Breast epithelium (tissue), 4 donors: ENCODE measurements at regions not wholly inside any gene's neighbourhood (a gene's known extent, or its start where the extent isn't known, plus 50 kb on each side); places are given as distances from the start of the nearest gene placed in this dataset.

Source experiments
- DNase-seq, 2 donors: peaks; one replicate each; pipeline ENCODE4 v3.0.0-alpha.2; 2019; ENCODE audit warnings: low spot score in 2 of 2
- H3K27ac ChIP-seq, 2 donors: fragments of 200-600 bp; sonication (generic) in 1 of 2; one replicate each; pipeline ENCODE4 v1.5.1; 2016 to 2019; ENCODE audit warnings: mild to moderate bottlenecking in 1 of 2
- H3K27me3 ChIP-seq, 2 donors: fragments of 200-600 bp; sonication (generic) in 1 of 2; one replicate each; pipeline versions ENCODE4 v1.5.1 to v1.6.0; 2017 to 2019; ENCODE audit warnings: control low read depth in 1 of 2, mild to moderate bottlenecking in 1 of 2
- H3K36me3 ChIP-seq: fragments of 200-600 bp; one replicate; pipeline ENCODE4 v1.5.1; 2019
- H3K4me1 ChIP-seq, 2 donors: fragments of 200-600 bp; sonication (generic); one replicate each; pipeline ENCODE4 v1.5.1; 2016 to 2019; ENCODE audit warnings: control low read depth in 1 of 2
- H3K4me3 ChIP-seq, 3 donors: fragments of 200-600 bp; sonication (generic); 1 replicate in 2 of 3; 2 replicates in 1 of 3; pipeline ENCODE4 v1.5.1; 2016 to 2019; ENCODE audit warnings: mild to moderate bottlenecking in 3 of 3, moderate library complexity in 2 of 3
- H3K9me3 ChIP-seq, 2 donors: fragments of 200-600 bp; sonication (generic) in 1 of 2; one replicate each; pipeline ENCODE4 v1.5.1; 2016 to 2019; ENCODE audit warnings: control low read depth in 1 of 2
- POLR2A ChIP-seq: fragments of 450-650 bp; IDR thresholded peaks from one replicate; pipeline ENCODE4 v1.6.1; 2016; ENCODE audit warnings: antibody characterized with exemption, mild to moderate bottlenecking, moderate library complexity
- POLR2AphosphoS5 ChIP-seq, 3 donors: sonication (generic); formaldehyde crosslinking; IDR thresholded peaks; one replicate each; pipeline ENCODE4 v1.6.1; 2017; ENCODE audit warnings: antibody characterized with exemption in 3 of 3
- intact Hi-C: fragments of 100-400 bp; cut with DNase I; formaldehyde crosslinking; loops from one replicate; pipeline ENCODE4 v1.15.1; 2023; ENCODE audit warnings: low total_unique reads
- TF ChIP-seq, protein P1 (sequence below), 3 donors: fragments of 450-650 bp; IDR thresholded peaks; one replicate each; pipeline ENCODE4 v1.5.1; 2016 to 2017; ENCODE audit warnings: antibody characterized with exemption in 3 of 3, mild to moderate bottlenecking in 3 of 3, moderate library complexity in 3 of 3

DNA sequence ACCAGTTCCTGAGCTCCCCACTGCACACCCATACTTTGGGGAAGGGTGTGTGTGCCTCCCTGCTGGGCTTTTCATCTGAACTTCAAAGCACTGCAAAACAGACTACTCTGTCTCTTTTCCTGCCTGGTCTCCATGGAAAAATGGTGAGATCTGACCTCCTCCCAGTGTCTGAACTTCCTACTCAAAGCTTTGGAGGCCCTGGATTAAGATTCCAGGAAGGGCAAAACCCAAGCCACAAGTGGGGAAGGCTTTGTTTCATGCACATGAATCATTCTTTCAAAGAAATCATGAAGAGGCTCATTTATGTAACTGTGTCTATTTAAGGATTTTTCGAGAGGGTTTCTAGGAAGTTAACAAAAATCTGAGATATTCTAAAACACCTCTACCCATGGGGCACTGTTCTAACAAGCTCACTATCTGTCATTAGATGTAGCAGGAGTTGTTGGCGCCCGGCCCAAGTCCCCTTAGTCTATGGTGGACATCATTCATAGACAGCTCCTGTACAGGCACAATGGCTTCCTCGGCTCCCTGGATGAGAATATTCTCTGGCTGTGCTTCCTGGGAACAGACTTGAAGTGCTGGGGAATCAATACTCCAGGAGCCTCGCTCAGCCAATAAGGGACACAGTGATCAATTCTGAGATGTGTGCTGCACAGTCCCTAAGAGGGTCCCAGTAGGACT lies 224.0 kb downstream of the KTN1 start:
- Histone ChIP-seq H3K27me3 (no peaks in the 10 kb centered on the region), H3K4me1 (peaks cover 0 to 7% of the 10 kb centered on the region in 2 donors), H3K4me3 (no peak overlapping the region), H3K27ac (no peak overlapping the region), H3K9me3 (no peaks in the 10 kb centered on the region), H3K36me3 (no peaks in the 10 kb centered on the region)
- TF ChIP-seq POLR2AphosphoS5 (IDR thresholded peaks at IDR 0.05) (no peak), POLR2A (no peak)
- TF ChIP-seq, protein P1, sequence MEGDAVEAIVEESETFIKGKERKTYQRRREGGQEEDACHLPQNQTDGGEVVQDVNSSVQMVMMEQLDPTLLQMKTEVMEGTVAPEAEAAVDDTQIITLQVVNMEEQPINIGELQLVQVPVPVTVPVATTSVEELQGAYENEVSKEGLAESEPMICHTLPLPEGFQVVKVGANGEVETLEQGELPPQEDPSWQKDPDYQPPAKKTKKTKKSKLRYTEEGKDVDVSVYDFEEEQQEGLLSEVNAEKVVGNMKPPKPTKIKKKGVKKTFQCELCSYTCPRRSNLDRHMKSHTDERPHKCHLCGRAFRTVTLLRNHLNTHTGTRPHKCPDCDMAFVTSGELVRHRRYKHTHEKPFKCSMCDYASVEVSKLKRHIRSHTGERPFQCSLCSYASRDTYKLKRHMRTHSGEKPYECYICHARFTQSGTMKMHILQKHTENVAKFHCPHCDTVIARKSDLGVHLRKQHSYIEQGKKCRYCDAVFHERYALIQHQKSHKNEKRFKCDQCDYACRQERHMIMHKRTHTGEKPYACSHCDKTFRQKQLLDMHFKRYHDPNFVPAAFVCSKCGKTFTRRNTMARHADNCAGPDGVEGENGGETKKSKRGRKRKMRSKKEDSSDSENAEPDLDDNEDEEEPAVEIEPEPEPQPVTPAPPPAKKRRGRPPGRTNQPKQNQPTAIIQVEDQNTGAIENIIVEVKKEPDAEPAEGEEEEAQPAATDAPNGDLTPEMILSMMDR (IDR thresholded peaks at IDR 0.05) = no peak
- DNase-seq = no peak
- intact Hi-C loops = no loop called here

DNA sequence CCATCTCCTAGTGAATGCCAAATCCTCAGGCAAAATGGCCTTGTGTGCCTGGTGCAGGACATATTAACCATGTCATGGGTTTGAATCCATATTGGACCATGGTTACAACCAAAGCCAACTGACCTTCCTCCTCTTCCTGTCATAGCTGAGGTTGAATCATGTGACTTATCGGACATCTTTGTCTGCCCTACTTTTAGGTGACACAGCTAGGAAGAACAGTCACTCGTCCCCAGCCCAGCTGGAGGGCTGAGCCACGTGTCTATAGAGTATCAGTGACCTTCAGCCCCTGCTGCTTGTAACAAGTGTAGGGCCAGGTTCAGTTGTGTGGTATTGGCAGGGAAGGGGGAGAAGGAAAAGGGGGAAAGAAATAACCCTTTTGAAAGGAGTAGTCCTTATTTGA lies 225.2 kb downstream of the KTN1 start:
- no peak for TF ChIP-seq POLR2AphosphoS5 (IDR thresholded peaks at IDR 0.05)
- TF ChIP-seq, protein P1 (IDR thresholded peaks at IDR 0.05) = no peak
- TF ChIP-seq POLR2A = no peak
- intact Hi-C loops = no loop called here
- H3K36me3 ChIP-seq = no peaks in the 10 kb centered on the region
- peaks cover 0 to 7% of the 10 kb centered on the region in 2 donors for H3K4me1 ChIP-seq
- H3K27ac ChIP-seq = no peak overlapping the region
- no peaks in the 10 kb centered on the region for H3K9me3 ChIP-seq
- H3K27me3 ChIP-seq = no peaks in the 10 kb centered on the region
- no peak overlapping the region for H3K4me3 ChIP-seq
- no peak for DNase-seq

DNA sequence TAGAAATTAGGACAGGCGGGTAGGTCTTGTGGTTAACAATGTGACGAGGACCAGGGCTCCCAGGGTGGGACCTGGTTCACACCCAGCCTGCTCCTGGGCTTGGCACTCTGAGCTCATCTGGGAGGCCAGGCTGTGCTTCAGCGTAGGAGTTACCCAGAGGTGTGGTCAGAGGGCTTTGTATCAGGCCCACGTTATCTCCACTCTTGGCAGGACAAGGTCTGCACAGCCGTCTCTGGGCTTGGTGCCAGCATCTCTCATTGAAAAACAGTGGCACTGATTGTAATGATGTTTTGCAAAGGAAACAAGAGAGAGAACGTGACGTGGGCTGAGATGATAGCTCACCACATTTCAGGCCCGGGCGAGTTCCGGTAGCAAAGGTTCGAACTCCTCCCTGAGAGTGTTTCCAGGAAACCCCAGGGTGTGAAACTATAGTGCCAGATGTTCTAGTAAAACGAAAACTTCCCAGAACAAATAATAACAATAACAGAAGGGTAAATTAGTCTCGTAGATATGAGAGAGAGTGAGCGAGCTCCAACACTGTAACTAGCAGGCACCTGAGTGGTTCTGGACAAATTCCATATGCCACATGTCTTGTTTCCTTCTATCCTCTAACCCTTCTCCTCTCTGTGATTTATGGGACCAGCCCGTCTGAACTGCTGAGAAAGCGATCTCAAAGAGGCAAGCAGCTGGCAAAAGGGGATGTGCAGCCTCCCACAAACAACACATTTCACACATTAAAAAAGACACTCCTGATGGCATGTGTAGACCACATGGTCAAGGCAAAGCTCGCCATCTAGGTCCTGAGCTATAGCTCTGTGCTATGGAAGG lies 227.3 kb downstream of the KTN1 start:
- intact Hi-C loops = no loop called here

DNA sequence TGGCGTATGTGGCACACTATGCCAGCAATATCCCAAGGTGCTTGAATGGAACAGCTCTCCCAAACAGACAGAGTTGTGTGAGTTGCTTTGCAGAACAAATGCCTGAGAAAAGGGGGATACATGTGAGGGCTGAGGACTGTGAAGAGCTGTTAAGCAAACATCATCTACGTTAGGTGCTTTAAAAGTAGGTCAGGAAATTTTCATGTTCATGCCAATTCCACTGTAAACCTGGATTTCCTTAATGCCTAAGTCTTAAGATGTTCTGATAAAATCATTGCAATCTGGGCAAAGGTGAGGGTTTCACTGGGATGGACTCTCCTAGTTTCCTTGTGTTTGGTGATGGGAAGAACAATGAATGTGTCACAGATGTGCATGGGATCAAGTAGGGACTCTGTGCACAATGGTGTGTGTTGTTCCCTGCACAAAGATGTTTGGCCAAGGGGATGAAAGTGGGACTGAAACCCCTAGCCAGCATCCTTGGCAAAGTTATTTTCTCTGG lies 227.9 kb downstream of the KTN1 start:
- intact Hi-C loops = no loop called here
- H3K9me3 ChIP-seq = no peaks in the 10 kb centered on the region
- DNase-seq = no peak
- H3K4me1 ChIP-seq = peaks cover 0 to 7% of the 10 kb centered on the region in 2 donors
- H3K27ac ChIP-seq = peak overlapping the region; percentile 68 to 75
- H3K4me3 ChIP-seq = no peak overlapping the region
- H3K27me3 ChIP-seq = no peaks in the 10 kb centered on the region
- H3K36me3 ChIP-seq = no peaks in the 10 kb centered on the region
- TF ChIP-seq, protein P1 (IDR thresholded peaks at IDR 0.05) = no peak
- TF ChIP-seq POLR2A = no peak
- no peak for TF ChIP-seq POLR2AphosphoS5 (IDR thresholded peaks at IDR 0.05)

More for the DNA sequence above, 227.3 kb downstream of the KTN1 start:
- Histone ChIP-seq H3K27ac (peak overlapping the region; percentile 68 to 75), H3K4me3 (no peak overlapping the region), H3K27me3 (no peaks in the 10 kb centered on the region), H3K4me1 (peaks cover 0 to 7% of the 10 kb centered on the region in 2 donors), H3K36me3 (no peaks in the 10 kb centered on the region), H3K9me3 (no peaks in the 10 kb centered on the region)
- DNase-seq = peak; percentile 62 to 68
- peak in 2 of 3 donors; percentile 12 to 50 for TF ChIP-seq POLR2AphosphoS5 (IDR thresholded peaks at IDR 0.05)
- TF ChIP-seq, protein P1 (IDR thresholded peaks at IDR 0.05) = no peak

DNA sequence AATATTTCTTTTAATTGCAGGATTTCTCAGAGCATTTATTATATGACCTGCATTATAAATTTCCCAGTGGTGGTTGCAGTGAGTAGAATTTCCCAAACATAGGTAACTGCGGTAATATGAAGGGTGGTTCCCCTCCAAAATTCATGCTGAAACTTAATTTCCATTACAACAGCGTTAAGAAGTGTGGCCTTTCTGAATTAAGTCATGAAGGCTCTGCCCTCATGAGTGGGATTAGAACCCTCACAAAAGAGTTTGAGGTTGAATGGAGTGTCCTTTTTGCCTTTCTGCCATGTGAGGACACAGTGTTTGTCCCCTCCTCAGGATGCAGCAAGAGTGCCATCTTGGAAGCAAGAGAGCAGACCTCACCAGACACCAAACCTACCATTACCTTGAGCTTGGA lies 233.6 kb downstream of the KTN1 start:
- TF ChIP-seq POLR2A (no peak), POLR2AphosphoS5 (IDR thresholded peaks at IDR 0.05) (no peak)
- DNase-seq = no peak
- H3K4me1 ChIP-seq = no peaks in the 10 kb centered on the region

More for the DNA sequence above, 233.6 kb downstream of the KTN1 start:
- Histone ChIP-seq H3K9me3 (peaks cover 0 to 9% of the 10 kb centered on the region in 2 donors), H3K27me3 (no peaks in the 10 kb centered on the region), H3K27ac (no peak overlapping the region), H3K4me3 (no peak overlapping the region), H3K36me3 (no peaks in the 10 kb centered on the region)
- intact Hi-C loops = no loop called here
